ENCODE measurements at regions not wholly inside any gene's neighbourhood (a gene's known extent, or its start where the extent isn't known, plus 50 kb on each side); places are given as distances from the start of the nearest gene placed in this dataset.
A peak's percentile ranks its signal among the peaks of the same experiment; 100 is the strongest.

GRCh38 chr16:6349725-6350124, 982.9 kb upstream of the RBFOX1 start:
- 70 to 79% methylated on average over 4 of the region's 4 CpGs for WGBS, 2 donors
- no peaks in the 10 kb centered on the region for H3K36me3 ChIP-seq (ENCODE audit: low read depth, missing control alignments)
- TF ChIP-seq CTCF (IDR thresholded peaks at IDR 0.05) (no peak), POLR2A (IDR thresholded peaks at IDR 0.05) (no peak)
- H3K4me3 ChIP-seq: no peak overlapping the region
- H3K27me3 ChIP-seq: no peaks in the 10 kb centered on the region
- H3K27ac ChIP-seq: no peak overlapping the region
- no peaks in the 10 kb centered on the region for H3K9me3 ChIP-seq
- no peaks in the 10 kb centered on the region for H3K4me1 ChIP-seq
- no peak for DNase-seq
- intact Hi-C loops (cut with DNase I; ENCODE audit: low total_unique reads): no loop called here

GRCh38 chr16:6345090-6345489, 987.6 kb upstream of the RBFOX1 start:
- Histone ChIP-seq H3K36me3 (ENCODE audit: low read depth, missing control alignments) (no peaks in the 10 kb centered on the region), H3K4me1 (no peaks in the 10 kb centered on the region), H3K27me3 (no peaks in the 10 kb centered on the region), H3K9me3 (no peaks in the 10 kb centered on the region), H3K4me3 (no peak overlapping the region), H3K27ac (no peak overlapping the region)
- intact Hi-C loops (cut with DNase I; ENCODE audit: low total_unique reads): no loop called here
- WGBS, 2 donors: 83 to 86% methylated on average over 4 of the region's 4 CpGs
- TF ChIP-seq POLR2A (IDR thresholded peaks at IDR 0.05): no peak
- peak in 1 of 3 experiments; percentile 22 for TF ChIP-seq CTCF (IDR thresholded peaks at IDR 0.05)
- no peak for DNase-seq

GRCh38 chr16:6343157-6343556, 989.5 kb upstream of the RBFOX1 start:
- 41 to 42% methylated on average over 2 of the region's 2 CpGs for WGBS, 2 donors

GRCh38 chr16:6341981-6342380, 990.7 kb upstream of the RBFOX1 start:
- intact Hi-C loops (cut with DNase I; ENCODE audit: low total_unique reads): no loop called here
- WGBS, 2 donors: 49 to 52% methylated on average over 3 of the region's 3 CpGs
- Histone ChIP-seq H3K36me3 (ENCODE audit: low read depth, missing control alignments) (no peaks in the 10 kb centered on the region), H3K27ac (no peak overlapping the region), H3K4me3 (no peak overlapping the region), H3K9me3 (no peaks in the 10 kb centered on the region), H3K4me1 (no peaks in the 10 kb centered on the region), H3K27me3 (no peaks in the 10 kb centered on the region)
- no peak for DNase-seq
- TF ChIP-seq CTCF (IDR thresholded peaks at IDR 0.05): no peak
- TF ChIP-seq POLR2A (IDR thresholded peaks at IDR 0.05): no peak

More at GRCh38 chr16:6343157-6343556, 989.5 kb upstream of the RBFOX1 start:
- H3K27me3 ChIP-seq: no peaks in the 10 kb centered on the region
- H3K4me3 ChIP-seq: no peak overlapping the region
- no peaks in the 10 kb centered on the region for H3K4me1 ChIP-seq
- no peak overlapping the region for H3K27ac ChIP-seq
- no peak for DNase-seq
- no peaks in the 10 kb centered on the region for H3K36me3 ChIP-seq (ENCODE audit: low read depth, missing control alignments)
- TF ChIP-seq CTCF (IDR thresholded peaks at IDR 0.05) (no peak), POLR2A (IDR thresholded peaks at IDR 0.05) (no peak)
- intact Hi-C loops (cut with DNase I; ENCODE audit: low total_unique reads): no loop called here
- H3K9me3 ChIP-seq: no peaks in the 10 kb centered on the region

- intact Hi-C loops (cut with DNase I; ENCODE audit: low total_unique reads): no loop called here
- peak; percentile 58 for DNase-seq
- WGBS, 2 donors: 47 to 51% methylated on average over 6 of the region's 6 CpGs
Observed at GRCh38 chr16:6335072-6335471, 997.6 kb upstream of the RBFOX1 start.

More at GRCh38 chr16:6335072-6335471, 997.6 kb upstream of the RBFOX1 start:
- no peak overlapping the region for H3K27ac ChIP-seq
- H3K27me3 ChIP-seq: no peaks in the 10 kb centered on the region
- no peaks in the 10 kb centered on the region for H3K4me1 ChIP-seq
- no peaks in the 10 kb centered on the region for H3K9me3 ChIP-seq
- no peak overlapping the region for H3K4me3 ChIP-seq
- no peaks in the 10 kb centered on the region for H3K36me3 ChIP-seq (ENCODE audit: low read depth, missing control alignments)
- TF ChIP-seq CTCF (IDR thresholded peaks at IDR 0.05) (peak in 2 of 3 experiments; percentile 37 to 64), POLR2A (IDR thresholded peaks at IDR 0.05) (no peak)
